SKM-1 treated with dmso at 0.1 percent for 144 hours (cell line): ENCODE measurements at regions not wholly inside any gene's neighbourhood (a gene's known extent, or its start where the extent isn't known, plus 50 kb on each side); places are given as distances from the start of the nearest gene placed in this dataset.

Source experiments
- DNase-seq: peaks from one replicate; lab custom pipeline; 2025; ENCODE audit not compliant: unreplicated experiment; lab: John Stamatoyannopoulos, UW

DNA sequence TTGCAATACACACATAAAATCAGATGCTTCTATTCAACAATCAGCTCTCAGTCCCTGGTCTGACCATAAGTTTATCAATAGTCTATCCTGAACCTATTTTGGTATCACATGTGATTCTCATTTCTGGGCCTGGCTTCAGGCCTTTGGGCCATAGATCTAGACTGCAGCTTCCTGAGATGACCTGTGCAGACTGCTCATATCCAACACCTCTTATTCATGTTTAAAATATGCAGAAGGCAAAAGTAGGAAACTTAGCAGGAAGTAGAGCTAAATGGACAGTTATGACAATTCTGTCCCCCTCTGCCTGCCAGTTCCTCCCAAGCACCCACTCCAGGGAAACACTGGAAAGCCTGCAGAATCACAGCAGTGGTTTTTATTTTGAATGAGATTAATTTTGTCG, 53.3 kb downstream of the C7orf25 start:
- no peak for DNase-seq

DNA sequence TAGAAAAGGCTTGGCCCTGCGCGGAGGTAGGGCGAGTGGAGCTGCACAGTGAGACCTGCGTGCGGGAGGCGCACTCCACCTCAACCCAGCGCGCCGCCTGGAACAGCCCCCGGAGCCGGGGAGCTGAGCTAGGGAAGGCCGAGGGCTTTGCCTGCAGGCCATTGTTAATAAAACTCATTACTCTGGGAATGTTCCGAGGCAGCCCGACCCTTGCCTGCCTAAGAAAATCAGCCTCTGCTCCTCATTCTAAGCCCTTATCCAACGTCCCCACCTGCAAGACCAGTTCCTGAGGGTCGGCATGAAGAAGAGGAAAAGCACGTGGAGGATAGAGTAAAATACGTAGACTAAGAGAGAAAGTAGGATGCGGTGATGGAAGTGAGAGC, 55.3 kb downstream of the C7orf25 start:
- no peak for DNase-seq

DNA sequence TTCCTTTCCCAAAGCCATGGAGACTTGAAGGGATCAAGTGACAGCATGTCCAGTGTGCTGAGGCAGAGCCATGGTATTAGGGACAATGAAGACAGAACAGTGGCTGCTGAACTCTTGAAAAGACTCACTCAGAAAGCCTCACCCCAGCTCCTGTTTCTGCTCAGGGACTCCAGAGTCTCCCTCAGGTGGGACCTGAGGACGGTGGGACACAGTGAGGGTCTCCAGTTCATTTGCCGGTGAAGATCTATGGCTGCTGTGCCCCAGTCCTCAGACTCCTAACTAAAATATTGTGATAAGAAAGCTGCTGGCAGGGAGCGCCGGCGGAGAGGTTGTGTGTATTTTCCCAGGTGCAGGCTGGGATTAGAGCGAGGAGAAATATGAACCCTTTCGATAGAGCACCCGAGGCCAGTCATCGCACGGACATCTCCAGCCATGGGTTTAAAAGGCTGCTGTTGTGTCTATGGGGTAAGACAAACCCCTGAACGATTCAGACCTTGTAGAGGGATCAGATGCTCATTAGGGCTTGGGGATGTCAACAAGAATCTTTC, 57.2 kb downstream of the C7orf25 start:
- DNase-seq = no peak

DNA sequence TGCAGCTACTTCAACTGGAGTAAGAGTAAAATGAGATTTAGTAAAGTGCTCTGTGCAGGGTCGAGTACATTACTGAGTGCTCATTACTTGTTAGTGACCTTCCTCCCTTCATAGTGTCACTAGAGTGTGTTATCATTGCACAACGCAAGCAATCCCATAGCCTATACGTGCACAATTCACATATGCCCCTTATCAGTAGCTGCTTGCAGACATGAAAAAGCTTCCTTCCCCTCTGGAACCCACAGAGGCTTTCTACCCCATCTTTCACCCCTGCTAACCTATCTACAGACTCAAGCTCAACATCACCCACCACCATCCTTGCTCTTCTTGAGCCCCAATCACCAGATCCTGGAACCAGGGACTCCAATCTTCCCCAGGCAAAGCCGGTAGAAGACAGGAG, 59.3 kb downstream of the C7orf25 start:
- DNase-seq = no peak

DNA sequence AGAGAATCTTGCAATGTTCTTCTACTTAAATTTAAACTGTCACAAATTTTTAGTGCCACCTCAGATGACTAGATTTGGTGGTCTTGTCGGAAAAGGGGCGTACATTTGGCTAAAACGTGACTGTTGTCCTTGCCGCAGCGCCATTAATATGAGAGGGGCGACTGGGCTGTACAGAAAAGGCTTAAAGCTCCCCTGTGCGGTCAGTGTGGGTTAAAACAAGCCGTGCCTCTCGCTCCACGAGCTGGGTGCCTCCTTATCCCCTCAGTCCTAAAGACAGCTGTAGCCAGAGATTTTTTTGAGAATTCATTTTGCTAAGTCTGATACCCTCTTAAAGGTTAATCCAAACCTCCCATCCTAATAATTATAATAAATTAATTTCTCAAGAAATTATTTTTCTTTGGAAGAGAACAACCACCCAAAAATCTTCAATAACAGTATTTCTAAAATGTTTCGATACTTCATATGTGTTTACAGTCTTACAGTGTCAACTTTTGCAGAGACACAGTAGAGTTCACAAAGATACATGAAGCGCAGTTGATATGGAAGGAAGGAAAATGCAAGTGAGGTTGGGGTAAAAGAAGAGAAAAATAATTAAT, 68.6 kb downstream of the C7orf25 start:
- DNase-seq = peak; percentile 59

DNA sequence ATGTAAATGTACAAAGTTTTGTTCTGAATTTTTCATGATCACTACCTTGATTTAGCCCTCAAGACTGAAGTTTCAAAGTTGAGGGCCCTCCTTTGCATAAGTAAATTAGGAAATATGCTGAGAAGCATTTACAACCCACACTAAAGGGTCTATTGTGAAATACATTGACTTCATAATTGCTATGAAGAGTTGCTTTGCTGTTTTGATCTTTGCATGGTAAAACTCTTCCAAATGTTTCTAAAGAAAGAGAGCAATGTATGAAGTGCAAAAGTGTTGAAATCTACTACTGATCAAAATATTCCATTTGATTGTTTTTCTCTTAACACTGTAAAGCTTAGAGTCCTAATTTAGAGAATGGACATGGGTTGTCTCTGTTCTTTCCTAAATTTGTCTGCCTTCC, 77.2 kb downstream of the C7orf25 start:
- no peak for DNase-seq

DNA sequence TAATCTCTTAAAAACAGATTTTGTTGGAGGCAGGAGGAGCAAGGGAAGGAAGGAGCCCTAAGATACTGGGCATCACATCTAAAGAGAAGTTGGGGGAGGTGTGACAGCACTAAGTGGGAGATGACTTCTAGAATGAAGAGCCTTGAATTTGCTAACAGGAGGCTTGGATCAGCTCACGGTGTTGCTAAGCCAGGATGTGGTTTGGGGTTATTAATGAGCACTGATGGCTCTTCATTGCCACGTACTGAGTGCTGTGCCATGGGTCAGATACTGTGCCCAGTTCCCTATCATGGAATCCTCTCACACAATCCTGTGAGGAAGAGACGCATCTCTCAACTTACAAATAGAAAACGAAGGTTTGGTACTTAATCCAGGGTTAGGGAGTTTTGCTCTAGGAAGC, 78.5 kb downstream of the C7orf25 start:
- DNase-seq = no peak

DNA sequence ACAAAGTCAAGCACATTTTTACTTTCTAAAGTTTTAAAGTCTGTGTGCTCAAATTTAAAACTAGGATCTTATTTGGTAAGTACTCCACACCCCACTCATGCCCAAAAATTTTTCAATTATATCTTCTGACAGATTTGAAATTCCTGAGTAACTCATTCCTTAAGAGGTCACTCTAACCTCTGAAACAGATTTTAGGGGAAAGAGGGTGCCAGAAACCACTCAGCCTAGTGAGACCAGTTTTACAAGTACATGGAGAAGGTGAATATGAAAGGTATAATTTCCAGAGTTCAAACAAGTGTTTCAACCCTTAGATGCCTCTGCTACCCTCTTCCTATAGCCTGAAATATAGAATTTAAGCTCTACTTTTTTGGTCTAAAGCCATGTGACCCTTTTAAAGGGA, 79.2 kb downstream of the C7orf25 start:
- DNase-seq = no peak

DNA sequence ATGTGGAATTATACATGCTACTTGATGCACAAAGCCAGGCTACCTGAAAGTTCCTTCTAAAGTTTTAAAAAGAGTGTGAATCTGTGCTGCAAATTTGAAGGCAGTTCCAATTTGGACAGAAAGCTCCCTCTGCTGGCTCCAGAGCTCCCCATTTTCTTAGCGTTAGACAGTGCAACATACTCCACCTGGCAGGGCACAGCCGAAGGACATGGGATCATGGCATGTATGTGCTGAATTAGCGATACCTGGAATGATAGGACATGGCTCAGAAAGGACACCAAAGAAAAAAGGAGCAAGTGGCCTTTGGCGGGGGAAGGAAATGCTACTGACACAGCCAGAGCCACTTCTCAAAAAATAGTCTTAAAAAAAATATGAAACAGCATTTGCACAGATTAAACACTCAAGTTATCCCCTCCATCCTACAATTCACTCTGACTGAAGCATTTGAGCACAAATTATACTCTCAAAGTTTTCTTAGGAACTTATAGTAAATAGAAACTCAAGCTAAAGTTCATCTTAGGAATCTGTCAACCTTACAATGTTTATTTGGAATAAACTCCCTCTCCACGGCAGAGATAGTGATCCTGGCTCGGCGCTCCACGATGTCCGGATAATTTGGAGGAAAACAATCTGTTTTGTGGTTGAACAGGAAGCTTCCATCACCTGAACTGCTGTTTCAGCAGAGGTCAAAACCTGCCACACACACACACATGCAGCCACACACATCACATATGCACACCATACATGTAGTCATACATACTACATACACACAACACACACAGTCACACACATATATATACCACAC, 80.0 kb downstream of the C7orf25 start:
- no peak for DNase-seq

DNA sequence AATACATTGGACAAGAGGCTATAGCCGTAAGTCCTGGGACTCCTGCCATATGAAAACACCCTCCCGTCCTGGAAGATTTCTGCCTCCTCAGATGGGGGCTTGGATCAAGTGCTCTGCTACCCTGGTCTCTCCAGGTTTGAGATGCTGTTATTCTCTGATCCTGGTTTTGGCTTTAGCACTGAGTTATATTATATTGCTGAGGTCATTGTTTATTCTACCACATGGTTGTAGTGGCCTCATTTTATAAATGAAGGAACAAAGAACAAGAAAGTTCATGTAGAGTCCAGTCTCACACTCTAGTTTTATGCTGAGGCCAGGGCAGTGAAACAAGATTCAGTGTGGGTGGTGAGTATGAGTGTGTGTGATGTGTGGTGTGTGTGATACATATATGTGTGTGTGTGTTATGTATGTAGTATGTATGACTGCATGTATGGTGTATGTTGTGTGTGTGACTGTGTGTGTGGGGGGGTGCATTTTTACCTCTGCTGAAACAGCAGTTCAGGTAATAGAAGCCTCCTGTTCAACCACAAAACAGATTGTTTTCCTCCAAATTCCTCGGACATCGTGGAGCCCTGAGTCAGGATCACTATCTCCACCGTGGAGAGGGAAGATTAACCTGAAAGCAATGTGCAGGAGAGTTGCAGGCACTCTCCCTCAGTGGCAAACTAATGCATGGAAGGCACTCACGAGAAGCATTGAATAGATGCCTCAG, 80.7 kb downstream of the C7orf25 start:
- DNase-seq = no peak

DNA sequence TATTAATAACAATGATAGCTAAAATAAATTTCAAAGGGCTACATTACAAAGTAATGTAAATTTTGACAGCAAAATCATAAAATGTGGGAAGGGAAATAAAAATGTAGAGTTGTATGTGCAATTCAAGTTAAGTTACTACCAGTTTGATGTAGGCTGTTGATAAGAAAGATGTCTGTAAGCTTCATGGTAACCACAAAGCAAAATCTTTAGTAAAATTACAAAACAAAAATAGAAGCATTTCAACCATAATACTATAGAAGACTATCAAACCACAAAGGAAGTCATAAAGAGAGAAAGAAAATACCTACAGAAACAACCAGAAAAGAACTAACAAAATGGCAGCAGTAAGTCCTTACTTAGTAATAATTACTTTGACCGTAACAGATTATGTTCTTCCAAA, 99.1 kb downstream of the C7orf25 start:
- no peak for DNase-seq

DNA sequence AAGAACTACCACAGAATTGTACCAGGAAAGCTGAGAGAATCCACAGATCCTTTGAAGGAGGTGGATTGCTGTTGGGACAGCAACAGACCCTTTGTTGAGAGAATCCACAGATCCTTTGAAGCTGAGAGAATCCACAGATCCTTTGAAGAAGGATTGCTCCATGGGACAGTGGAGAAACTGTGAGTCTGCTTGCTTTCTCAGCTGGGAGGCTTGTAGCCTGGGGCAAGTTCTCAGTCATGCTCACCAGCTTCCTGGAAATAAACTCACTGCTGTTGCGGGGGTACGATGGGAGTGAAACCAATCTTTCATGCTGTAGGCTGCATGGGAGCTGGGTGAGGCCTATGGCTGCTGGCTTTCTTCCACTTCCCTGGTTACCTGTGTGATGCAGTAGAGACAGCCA, 106.3 kb downstream of the C7orf25 start:
- DNase-seq = no peak

DNA sequence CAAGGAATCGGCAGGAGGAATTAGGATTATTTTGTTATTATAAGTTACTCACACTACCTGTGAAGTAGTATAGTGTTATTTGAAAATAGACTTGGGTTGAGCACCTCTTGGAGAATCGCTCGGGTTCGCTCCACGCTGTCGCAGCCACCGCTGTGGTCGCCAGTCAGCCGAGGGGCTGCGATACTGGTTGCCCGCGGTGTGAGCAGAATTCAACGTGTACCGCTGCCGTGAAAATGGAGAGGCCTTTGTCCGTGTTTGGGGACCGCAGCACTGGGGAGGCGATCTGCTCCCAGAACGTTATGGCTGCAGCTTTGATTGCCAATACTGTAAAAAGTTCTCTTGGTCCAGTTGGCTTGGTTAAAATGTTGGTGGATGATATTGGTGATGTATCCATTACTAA, 117.2 kb downstream of the C7orf25 start:
- no peak for DNase-seq

DNA sequence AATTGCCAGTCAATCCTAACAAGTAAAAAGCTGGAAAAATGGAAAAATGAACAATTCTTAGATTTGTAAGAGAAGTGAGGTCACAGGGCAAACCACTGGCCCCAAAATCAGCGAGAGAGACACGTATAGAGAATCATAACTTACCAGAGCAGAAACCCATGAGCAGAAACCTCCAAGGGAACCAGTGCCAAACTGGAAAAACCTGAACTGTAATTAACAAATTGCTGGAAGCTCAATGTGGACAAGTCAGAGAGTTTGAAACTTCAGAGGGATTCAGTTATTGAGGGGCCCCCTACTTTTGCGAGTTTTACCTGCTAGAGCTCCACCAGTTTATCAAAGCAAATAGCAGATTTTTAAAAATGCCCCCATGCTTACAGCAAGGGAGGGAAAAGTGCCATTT, 119.0 kb downstream of the C7orf25 start:
- DNase-seq = no peak

DNA sequence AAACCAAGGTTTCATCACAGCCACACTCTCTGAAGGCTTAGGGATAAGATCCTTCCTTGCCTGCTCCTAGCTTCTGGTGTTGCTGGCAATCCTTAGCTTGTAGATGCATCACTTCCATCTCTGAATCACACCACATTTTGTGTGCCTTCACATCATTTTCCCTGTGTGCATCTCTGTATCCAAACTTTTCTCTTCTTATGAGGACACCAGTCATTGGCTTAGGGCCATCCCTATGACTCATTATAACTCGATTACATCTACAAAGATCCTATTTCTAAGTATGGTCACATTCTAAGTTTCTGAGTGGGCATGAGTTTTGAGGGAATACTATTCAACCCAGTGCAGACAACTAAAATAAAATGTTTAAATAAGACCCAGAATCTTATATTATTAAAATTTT, 121.7 kb downstream of the C7orf25 start:
- no peak for DNase-seq

DNA sequence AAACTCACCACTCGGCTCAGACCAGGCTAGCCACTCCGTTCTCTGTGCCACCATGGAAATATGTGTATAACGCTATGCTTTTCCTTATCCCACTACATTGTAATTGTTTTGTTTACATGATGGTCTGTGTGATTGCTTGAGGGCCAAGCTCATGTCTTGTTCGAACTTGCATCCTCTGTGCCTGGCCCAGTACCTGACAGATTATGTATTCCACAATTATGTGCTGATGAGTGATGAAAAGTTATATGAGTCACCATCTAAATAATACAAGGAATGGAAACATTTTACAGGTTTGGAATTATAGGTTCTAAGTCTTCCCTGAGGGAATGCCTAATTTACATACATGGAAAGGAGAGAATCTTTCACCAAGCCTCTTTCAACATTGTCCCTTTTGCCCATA, 137.4 kb downstream of the C7orf25 start:
- no peak for DNase-seq

DNA sequence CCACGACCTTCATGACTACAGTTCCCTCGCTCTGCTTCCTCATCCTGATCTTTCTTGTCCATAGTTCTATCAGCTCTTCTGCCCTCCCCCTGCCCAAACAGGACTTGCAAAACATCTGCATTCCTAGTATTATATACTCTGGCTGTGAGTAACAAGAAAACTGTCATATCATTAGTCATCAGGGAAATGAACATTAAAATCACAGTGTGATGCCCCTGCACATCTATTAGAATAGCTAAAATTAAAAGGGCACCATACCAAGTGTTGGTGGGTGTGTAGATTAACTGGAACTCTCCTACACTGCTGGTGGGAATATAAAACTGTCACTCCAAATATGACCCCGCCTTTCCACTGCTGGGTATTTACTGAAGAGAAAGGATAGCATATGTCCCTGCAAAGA, 141.8 kb downstream of the C7orf25 start:
- no peak for DNase-seq

DNA sequence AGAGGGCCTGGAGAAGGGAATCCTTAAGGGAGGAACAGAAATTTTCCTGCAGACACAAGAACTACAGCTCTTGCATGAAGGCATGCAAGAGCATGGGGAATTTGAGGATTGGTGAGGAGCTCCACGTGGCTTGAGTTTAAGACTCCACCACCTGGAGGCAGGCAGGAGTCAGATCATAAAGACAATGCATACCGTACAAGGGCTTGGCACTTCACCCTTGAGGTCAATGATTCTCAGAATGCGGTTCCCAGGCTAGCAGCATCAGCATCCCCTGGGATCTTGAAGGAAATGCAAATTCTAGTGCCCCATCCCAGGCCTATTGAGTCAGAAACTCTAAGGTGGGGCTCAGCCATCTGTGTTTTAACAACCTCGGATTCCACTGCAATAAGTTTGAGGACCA, 143.8 kb downstream of the C7orf25 start:
- DNase-seq = no peak

DNA sequence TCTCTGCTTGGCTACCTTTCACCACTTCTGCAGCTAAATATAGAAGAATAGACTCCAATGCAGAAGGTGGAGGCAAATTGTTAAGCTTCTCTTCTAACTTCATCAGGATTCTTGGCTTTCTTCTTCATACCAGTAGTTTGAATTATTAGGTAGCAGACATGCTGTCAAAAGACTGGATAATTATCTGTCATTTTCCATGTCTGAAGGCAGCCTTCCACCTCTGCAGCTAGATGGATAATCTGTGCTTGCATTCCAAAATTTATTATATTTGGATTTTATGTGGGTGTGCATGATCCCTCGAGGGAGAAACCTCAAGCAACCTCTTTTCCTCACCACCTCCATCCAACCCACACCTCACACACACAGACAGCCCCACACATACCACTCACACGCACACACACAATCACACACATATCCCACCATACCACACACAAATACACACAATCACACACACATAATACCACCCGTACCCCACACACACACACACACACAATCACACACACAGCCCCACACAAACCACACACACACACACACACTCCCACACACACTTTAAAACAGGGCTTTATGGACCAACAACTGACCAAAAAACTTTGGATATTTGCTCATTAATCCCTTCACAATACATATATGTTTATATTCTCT, 145.0 kb downstream of the C7orf25 start:
- DNase-seq = no peak

DNA sequence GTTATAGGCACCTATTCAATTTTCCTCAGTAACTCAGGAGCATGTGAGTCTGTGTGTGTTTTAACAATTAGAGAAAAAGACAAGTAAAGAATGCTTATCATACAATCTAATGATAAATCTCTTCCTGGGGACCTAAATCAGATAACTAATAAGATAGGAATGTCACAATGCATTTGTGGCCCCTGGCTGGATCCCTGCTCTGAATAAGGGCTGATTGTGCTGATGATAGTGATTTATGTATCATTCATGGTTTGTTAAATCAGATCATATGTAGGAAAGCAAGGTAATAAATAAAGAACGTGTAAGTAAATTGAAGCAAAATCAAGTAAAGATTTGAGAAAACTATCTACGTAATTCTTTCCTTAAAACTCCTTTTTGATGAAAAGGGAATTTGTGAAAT, 145.9 kb downstream of the C7orf25 start:
- DNase-seq = no peak

DNA sequence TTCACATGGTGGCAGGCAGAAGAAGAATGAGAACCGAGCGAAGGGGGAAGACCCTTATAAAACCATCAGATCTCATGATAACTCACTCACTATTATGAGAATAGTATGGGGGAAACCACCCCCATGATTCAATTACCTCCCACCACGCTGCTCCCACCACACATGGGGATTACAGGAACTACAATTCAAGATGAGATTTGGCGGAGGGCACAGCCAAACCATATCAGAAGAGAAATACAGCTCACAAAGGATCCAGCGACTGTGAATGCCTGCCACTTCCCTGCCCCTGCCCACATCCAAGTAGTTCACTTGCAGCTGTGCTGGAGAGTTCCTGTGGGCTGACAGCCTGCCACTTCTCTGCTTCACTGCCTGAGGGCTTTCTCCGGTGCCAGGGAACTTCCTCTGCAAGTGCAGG, 148.7 kb downstream of the C7orf25 start:
- no peak for DNase-seq

DNA sequence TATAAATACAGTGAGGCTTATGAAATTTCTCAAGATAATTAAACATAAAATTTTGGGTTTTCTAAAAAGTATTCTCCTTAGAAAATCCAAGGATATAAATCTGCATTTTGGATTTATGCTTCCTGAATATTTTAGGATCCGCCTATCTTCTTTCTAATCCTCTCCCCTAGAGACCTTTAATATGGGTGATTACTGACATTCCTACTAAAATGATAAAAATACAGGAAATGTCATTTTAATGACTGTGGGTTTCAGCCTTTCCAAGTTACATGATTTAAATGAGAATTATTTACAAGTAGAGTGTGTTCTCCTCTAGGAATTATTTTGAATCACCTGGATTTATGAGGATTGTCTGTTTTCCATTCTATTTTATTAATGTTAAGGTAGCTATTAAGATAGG, 150.4 kb downstream of the C7orf25 start:
- DNase-seq = no peak
